ENCODE measurements at regions not wholly inside any gene's neighbourhood (a gene's known extent, or its start where the extent isn't known, plus 50 kb on each side); places are given as distances from the start of the nearest gene placed in this dataset.

GRCh38 chr12:107586256-107586970 lies 99.2 kb upstream of the PWP1 start:
- H3K4me1 ChIP-seq: peaks cover 0 to 6% (median 1%) of the 10 kb centered on the region in 3 donors

GRCh38 chr12:107590413-107590812 lies 95.2 kb upstream of the PWP1 start:
- Histone ChIP-seq H3K36me3 (peaks cover 0 to 44% (median 0%) of the 10 kb centered on the region in 3 donors), H3K9me3 (peaks cover 0 to 20% (median 17%) of the 10 kb centered on the region in 3 donors), H3K27me3 (no peaks in the 10 kb centered on the region), H3K4me3 (no peak overlapping the region), H3K4me1 (no peaks in the 10 kb centered on the region), H3K27ac (no peak overlapping the region)
- intact Hi-C loops (cut with DNase I): no loop called here
- WGBS, 2 donors: 83 to 93% methylated on average over 3 of the region's 3 CpGs
- DNase-seq: no peak
- TF ChIP-seq CTCF (IDR thresholded peaks at IDR 0.05) (no peak), POLR2A (IDR thresholded peaks at IDR 0.05) (no peak)

More at GRCh38 chr12:107586256-107586970, 99.2 kb upstream of the PWP1 start:
- 76 to 90% methylated on average over 8 to 9 of the region's 12 CpGs for WGBS, 2 donors
- H3K27me3 ChIP-seq: peaks cover 0 to 17% (median 0%) of the 10 kb centered on the region in 4 donors
- H3K27ac ChIP-seq: no peak overlapping the region
- no peak for DNase-seq
- TF ChIP-seq CTCF (IDR thresholded peaks at IDR 0.05) (no peak), POLR2A (IDR thresholded peaks at IDR 0.05) (no peak)
- peaks cover 0 to 52% (median 0%) of the 10 kb centered on the region in 3 donors for H3K36me3 ChIP-seq
- intact Hi-C loops (cut with DNase I): no loop called here
- H3K9me3 ChIP-seq: peaks cover 0 to 8% (median 6%) of the 10 kb centered on the region in 3 donors
- no peak overlapping the region for H3K4me3 ChIP-seq

GRCh38 chr12:107590814-107591375 lies 94.7 kb upstream of the PWP1 start:
- H3K27ac ChIP-seq: no peak overlapping the region
- peaks cover 0 to 39% (median 0%) of the 10 kb centered on the region in 3 donors for H3K36me3 ChIP-seq
- H3K9me3 ChIP-seq: peaks cover 0 to 20% (median 17%) of the 10 kb centered on the region in 3 donors
- no peaks in the 10 kb centered on the region for H3K4me1 ChIP-seq
- no peak for DNase-seq
- no peaks in the 10 kb centered on the region for H3K27me3 ChIP-seq
- no peak overlapping the region for H3K4me3 ChIP-seq
- WGBS, 2 donors: 93 to 96% methylated on average over 2 of the region's 2 CpGs
- TF ChIP-seq POLR2A (IDR thresholded peaks at IDR 0.05) (no peak), CTCF (IDR thresholded peaks at IDR 0.05) (no peak)
- intact Hi-C loops (cut with DNase I): no loop called here

GRCh38 chr12:107593713-107594381 lies 91.8 kb upstream of the PWP1 start:
- no peak for DNase-seq
- WGBS, 2 donors: 84 to 86% methylated on average over 7 of the region's 7 CpGs
- Histone ChIP-seq H3K4me3 (no peak overlapping the region), H3K4me1 (no peaks in the 10 kb centered on the region), H3K27ac (no peak overlapping the region), H3K27me3 (no peaks in the 10 kb centered on the region), H3K36me3 (peaks cover 0 to 14% (median 0%) of the 10 kb centered on the region in 3 donors), H3K9me3 (peaks cover 0 to 12% (median 11%) of the 10 kb centered on the region in 3 donors)
- no peak for TF ChIP-seq POLR2A (IDR thresholded peaks at IDR 0.05)
- TF ChIP-seq CTCF (IDR thresholded peaks at IDR 0.05): no peak
- intact Hi-C loops (cut with DNase I): no loop called here

GRCh38 chr12:107594995-107595394 lies 90.6 kb upstream of the PWP1 start:
- DNase-seq: no peak
- Histone ChIP-seq H3K4me1 (no peaks in the 10 kb centered on the region), H3K36me3 (peaks cover 0 to 12% (median 0%) of the 10 kb centered on the region in 3 donors), H3K9me3 (peaks cover 0 to 12% (median 11%) of the 10 kb centered on the region in 3 donors), H3K27me3 (no peaks in the 10 kb centered on the region), H3K4me3 (no peak overlapping the region), H3K27ac (no peak overlapping the region)
- 77 to 96% methylated on average over 3 of the region's 3 CpGs for WGBS, 2 donors
- TF ChIP-seq CTCF (IDR thresholded peaks at IDR 0.05) (no peak), POLR2A (IDR thresholded peaks at IDR 0.05) (no peak)
- intact Hi-C loops (cut with DNase I): no loop called here

All from esophagus squamous epithelium (tissue), 5 donors.